Middle frontal gyrus (tissue), 1 donor: ENCODE measurements at regions not wholly inside any gene's neighbourhood (a gene's known extent, or its start where the extent isn't known, plus 50 kb on each side); places are given as distances from the start of the nearest gene placed in this dataset.

Experiments
- DNase-seq: peaks from one replicate; pipeline ENCODE4 v3.0.0-alpha.2; 2015; ENCODE audit warnings: low spot score; ENCODE audit errors: extremely low spot score

GRCh38 chr6:4563156-4563555 is 213.0 kb upstream of the CDYL start:
- no peak for DNase-seq

GRCh38 chr6:4561773-4562400 is 214.3 kb upstream of the CDYL start:
- DNase-seq: no peak

DNA sequence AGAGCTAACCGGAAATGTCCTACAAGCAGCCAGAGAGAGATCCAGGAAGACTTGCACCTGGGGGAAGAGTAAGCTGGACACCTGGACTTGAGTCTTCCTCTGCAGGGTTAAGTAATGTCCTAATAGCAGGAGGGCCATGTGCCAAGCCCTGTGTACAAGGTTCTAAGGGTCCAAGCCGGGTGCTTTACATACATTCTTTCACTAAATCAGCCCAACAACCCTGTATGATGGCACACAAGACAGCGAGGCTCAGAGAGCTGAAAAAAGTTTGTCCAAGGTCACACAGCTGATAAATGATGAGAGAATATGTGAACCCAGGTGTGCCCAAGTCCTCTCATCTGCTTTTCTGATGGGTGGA is 215.1 kb upstream of the CDYL start:
- no peak for DNase-seq

- no peak for DNase-seq
Measured at GRCh38 chr6:4560221-4561077, 215.8 kb upstream of the CDYL start.

GRCh38 chr6:4559281-4559875 is 216.8 kb upstream of the CDYL start:
- DNase-seq: no peak

- no peak for DNase-seq
Measured at GRCh38 chr6:4554645-4555044, 221.6 kb upstream of the CDYL start.

- no peak for DNase-seq
Measured at GRCh38 chr6:4553387-4553786, 222.8 kb upstream of the CDYL start.

DNA sequence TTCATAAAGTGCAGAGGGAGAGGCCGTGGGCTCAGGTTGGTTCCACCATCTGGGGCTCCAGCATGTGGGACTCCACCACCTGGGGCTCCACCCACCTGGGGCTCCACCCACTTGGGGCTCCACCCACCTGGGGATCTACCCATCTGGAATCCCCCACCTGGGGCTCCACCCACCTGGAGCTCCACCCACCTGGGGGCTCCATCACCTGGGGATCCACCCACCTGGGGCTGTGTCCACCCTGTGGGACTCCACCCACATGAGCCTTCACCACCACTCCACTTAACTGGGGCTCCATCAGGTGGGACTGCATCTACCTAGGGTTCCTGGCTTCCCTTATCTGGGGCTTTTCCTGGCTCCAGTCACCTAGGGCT is 226.0 kb upstream of the CDYL start:
- DNase-seq: no peak

DNA sequence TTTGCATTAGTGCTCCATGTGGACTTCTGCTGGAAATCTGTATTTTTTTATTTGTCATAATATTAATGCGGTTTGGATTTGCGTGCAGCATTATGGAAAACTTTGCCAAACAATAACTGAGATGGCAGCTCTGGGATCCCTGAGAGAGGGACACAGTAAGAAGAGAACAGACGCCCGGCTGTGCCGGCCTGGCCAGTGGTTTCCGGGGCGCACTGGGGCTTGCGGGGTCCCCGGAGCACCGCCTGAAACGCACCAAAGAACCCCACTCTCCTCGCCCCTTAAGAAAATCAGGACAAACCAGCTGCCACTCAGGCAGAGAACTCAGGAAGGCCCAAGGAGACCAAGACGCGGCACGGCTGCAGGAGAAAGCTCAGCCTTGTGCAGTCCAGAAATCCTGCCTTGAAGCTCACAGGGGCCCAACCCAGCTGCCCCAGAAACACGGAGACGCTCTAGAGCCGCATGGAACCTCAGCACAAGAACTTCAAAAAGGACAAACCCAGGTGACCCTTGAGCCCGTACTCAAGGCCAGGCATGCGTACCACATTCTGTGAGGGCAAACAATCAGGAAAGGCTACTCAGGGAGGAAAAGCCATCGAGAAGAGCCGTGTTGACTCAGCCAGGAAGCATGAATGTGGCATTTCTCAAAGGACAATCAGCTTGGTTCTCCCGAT is 226.5 kb upstream of the CDYL start:
- DNase-seq: no peak

DNA sequence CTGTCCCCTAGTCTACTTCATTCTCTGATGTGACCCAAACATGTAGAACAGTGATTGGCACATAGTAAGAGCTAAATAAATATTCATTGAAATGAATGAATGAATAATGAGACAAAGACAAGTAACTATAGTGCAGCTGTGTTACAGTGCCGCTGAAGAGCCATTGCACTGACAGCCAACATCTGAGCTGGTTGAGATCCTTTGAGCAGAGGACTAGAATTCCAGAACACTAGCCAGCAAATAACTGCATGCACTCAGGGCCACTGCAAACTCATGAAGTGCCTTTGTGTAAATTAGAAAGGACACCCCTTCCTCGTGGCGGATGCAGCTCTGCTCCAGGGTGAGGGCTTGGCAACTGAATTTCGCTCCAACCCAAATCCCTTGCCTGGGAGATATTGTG is 230.3 kb upstream of the CDYL start:
- DNase-seq: no peak

GRCh38 chr6:4543596-4543995 is 232.6 kb upstream of the CDYL start:
- no peak for DNase-seq

DNA sequence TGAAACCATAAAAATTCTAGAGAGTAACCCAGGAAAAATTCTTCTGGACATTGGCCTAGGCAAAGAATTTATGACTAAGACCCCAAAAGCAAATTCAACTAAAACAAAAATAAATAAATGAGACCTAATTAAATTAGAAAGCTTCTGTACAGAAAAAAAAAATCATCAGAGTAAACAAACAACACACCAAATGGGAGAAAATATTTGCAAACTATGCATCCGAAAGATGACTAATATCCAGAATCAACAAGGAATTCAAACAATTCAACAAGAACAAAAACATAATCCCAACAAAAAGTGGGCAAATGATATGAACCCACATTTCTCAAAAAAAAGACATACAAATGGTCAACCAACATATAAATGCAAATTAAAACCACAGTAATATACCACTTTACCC is 242.6 kb upstream of the CDYL start:
- DNase-seq: no peak

DNA sequence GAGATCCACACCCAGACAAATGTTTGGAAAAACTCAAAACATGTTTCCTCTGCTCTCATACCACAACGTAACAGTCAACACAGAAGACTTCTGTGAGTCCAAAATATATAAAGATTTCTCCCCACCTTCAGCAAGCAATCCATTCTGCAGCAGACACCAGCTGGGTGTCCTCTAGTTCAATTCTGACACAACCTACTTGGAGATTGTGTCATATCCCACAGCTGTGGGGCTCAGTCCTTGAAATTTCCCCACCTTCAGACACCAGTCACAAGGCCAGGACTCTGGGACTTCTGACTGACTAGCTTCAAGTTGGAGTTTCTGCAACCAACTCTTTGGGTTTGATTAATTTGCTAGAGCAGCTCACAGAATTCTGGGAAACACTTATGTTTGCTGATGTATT is 244.8 kb upstream of the CDYL start:
- DNase-seq: no peak

DNA sequence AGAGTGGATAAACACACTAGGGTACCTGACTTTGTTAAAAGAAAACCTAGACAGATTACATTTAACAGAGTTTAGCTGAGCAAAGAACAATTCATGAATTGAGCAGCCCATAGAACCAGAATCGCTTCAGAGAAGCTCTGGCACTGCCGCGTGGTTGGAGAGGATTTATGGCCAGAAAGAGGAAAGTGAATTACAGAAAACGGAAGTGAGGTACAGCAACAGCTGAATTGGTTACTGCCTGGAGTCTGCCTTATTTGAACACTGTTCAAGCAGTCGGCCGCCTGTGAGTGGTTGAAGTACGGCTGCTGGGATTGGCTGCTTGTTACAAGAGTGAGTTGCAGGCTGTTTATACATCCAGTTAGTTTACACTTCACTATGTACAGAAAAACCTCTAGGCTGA is 253.8 kb upstream of the CDYL start:
- no peak for DNase-seq

- DNase-seq: no peak
Measured at GRCh38 chr6:4521070-4521469, 255.1 kb upstream of the CDYL start.

DNA sequence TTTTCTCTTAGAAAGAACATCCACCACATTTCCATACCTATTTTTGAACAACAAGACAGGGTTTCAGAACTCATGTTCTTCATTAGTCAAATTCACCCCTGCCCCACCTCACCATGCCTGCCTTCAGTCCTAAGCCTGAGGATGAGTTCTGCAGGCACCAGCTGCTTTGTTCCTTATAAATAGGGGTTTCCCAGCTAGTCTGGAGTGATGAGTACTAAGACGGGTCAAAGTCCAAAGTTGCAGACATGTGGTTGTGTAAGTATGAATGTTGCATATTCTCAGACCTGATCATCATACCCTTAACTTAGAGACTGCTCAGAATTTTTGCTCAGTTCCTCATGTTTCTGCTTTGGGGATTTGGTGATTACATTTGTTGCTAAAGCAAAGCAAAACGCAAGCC is 257.7 kb upstream of the CDYL start:
- DNase-seq: no peak

DNA sequence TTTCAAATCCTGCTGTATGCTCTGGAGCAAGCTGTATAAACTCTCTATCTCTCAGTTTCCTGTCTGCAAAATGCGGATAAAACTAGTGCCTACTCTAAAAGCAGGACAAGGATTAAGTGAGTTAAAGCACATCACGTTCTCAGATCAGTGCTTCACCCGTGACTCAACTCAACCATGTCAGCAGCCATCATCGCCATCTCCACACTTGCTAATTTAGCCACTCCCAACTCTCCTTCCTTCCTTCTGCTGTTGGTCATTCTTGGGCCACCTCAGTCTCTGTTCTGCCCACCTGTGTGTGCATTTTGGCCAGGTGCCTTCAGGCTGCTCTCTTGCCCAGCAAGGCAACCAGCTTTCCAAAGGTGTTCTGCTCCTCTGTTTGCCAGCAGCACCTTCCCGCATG is 260.0 kb upstream of the CDYL start:
- no peak for DNase-seq

- no peak for DNase-seq
Measured at GRCh38 chr6:4513561-4513960, 262.6 kb upstream of the CDYL start.

DNA sequence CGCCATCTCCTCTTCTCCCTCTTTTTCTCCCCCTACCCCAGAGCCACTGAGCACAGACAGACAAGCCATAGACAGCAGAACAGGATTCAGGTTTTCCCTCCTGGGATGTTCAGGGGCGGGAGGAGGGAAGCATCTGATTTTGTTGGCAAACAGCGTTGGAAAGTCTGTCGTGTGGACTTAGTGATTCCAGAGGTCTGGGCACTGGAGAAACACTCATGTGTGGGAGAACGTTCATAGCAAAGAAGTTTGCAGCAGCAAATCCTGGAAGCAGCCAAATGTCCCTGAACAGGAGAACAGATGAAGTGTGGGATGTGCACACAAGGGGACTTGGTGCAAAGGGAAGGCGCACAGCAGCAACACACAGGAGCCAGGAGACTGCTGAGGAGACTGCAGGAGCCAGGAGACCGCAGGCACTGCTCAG is 264.1 kb upstream of the CDYL start:
- DNase-seq: peak; percentile 37

- DNase-seq: no peak
Measured at GRCh38 chr6:4511641-4512020, 264.6 kb upstream of the CDYL start.

DNA sequence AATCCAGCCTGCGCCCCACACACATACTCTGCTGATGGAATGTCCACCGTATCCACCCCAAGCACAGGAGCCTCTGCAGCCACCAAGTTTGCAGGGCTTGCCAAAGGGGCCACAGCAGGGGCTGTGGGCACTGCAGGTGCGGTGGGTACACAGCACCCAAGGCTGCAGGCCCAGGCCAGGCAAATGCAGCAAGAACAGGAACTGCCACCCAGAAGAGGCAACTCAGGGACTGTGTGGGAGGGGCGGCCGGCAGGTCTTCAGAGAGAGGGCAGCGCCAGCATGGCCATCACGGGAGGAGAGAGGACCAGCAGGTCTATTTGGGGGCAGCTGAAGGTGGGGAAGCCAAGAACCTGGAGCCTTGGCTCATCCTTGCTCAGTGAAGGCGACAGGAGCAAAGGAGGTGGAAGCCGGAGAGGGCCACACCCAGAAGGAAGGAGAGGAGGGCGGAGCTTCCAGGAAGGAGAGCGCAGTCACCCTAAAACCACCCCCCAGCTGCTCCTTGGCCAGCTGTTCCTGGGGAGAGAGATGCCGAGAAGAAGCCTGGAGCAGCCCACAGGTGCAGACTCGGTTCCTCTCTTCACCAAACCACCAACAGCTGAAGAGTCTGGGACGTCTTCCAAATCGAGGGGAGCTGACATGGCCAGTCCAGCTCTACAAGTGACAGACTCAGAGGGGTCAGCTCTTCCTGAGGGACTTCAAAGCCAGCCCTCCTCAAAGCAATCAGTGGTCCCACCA is 265.1 kb upstream of the CDYL start:
- DNase-seq: no peak

- no peak for DNase-seq
Measured at GRCh38 chr6:4510317-4510716, 265.9 kb upstream of the CDYL start.
